Adrenal gland (tissue), 5 donors: ENCODE measurements at regions not wholly inside any gene's neighbourhood (a gene's known extent, or its start where the extent isn't known, plus 50 kb on each side); places are given as distances from the start of the nearest gene placed in this dataset.

Experiments used
- CTCF ChIP-seq, 6 experiments: fragments of 450-650 bp in 4 of 6; fragments of 200-600 bp in 2 of 6; sonication (generic) in 1 of 6; IDR thresholded peaks; 1 replicate in 5 of 6; 2 replicates in 1 of 6; pipeline versions ENCODE4 v1.5.1 to v1.8.0; 2016 to 2021; ENCODE audit warnings: antibody characterized with exemption in 6 of 6, mild to moderate bottlenecking in 2 of 6, moderate library complexity in 1 of 6
- POLR2A ChIP-seq, 2 donors: fragments of 450-650 bp; IDR thresholded peaks; one replicate each; pipeline ENCODE4 v1.6.1; 2017; ENCODE audit warnings: antibody characterized with exemption in 2 of 2, mild to moderate bottlenecking in 2 of 2, moderate library complexity in 1 of 2
- donor health status: DM: no; HTN: no; CAD: no.

DNA sequence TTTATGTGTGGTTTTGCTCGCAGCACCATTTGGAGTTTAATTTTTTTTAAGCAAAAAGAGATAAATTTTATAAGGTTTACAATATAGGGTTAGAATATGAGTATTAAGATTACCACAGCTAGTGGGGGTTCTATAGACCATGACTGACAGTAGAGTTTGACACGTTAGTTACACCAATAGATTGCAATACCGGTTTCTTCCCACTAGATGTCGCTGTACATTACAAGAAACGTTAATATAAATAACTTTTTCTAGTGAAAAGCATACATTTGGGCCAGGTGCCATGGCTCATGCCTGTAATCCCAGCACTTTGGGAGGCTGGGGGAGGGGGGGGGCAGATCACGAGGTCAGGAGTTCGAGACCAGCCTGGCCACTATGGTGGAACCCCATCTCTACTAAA lies 433.6 kb downstream of the MAGEB5 start:
- TF ChIP-seq CTCF (IDR thresholded peaks at IDR 0.05) (peak in 3 of 6 experiments; percentile 9 to 41 (median 27)), POLR2A (IDR thresholded peaks at IDR 0.05) (no peak)
